ENCODE measurements at regions not wholly inside any gene's neighbourhood (a gene's known extent, or its start where the extent isn't known, plus 50 kb on each side); places are given as distances from the start of the nearest gene placed in this dataset.

GRCh38 chr7:96792115-96792514, 82.5 kb upstream of the SEM1 start:
- H3K27ac Mint-ChIP-seq: no peak overlapping the region
- Histone ChIP-seq H3K4ac (ENCODE audit: low read depth, low read length) (no peak overlapping the region), H2BK120ac (ENCODE audit: low read depth, low read length, poor library complexity, severe bottlenecking) (no peak overlapping the region), H3K4me2 (ENCODE audit: insufficient read depth, insufficient read length, low read length) (no peak overlapping the region), H2BK5ac (ENCODE audit: insufficient read length, low read length) (no peak overlapping the region), H3K23ac (ENCODE audit: insufficient read length, low read depth, low read length) (no peak overlapping the region), H3K9ac (ENCODE audit: extremely low read depth, insufficient read length, low read length) (no peak overlapping the region), H3K79me1 (ENCODE audit: insufficient read depth, low read depth, low read length, poor library complexity, severe bottlenecking) (no peaks in the 10 kb centered on the region), H3K56ac (ENCODE audit: insufficient read length, low read depth, low read length) (no peak overlapping the region), H3K4me1 (ENCODE audit: insufficient read depth, low read length) (no peaks in the 10 kb centered on the region), H3T11ph (ENCODE audit: low read length) (no peak overlapping the region), H2BK15ac (ENCODE audit: low read depth, low read length) (no peak overlapping the region), H3K14ac (ENCODE audit: insufficient read depth, low read length) (no peak overlapping the region), H3K27ac (ENCODE audit: insufficient read length, low read depth, low read length) (no peak overlapping the region), H3K9me3 (ENCODE audit: control insufficient read depth, low read depth, low read length) (no peaks in the 10 kb centered on the region), H4K91ac (ENCODE audit: insufficient read length, low read depth, low read length) (no peak overlapping the region), H2BK12ac (ENCODE audit: insufficient read length, low read depth, low read length) (no peak overlapping the region), H3K79me2 (ENCODE audit: insufficient read depth, low read length) (no peaks in the 10 kb centered on the region), H2BK20ac (ENCODE audit: low read depth, low read length, poor library complexity, severe bottlenecking) (no peak overlapping the region), H2AFZ (ENCODE audit: low read length) (no peak overlapping the region), H4K8ac (replicated peaks; ENCODE audit: insufficient read length, low read depth, low read length) (no peak overlapping the region), H3K23me2 (ENCODE audit: insufficient read length, low read depth, low read length, poor library complexity, severe bottlenecking) (no peaks in the 10 kb centered on the region), H4K20me1 (ENCODE audit: control insufficient read depth, insufficient read depth, insufficient read length) (no peaks in the 10 kb centered on the region), H3K27me3 (ENCODE audit: insufficient read depth, low read length) (no peaks in the 10 kb centered on the region), H4K5ac (ENCODE audit: insufficient read length, low read depth, low read length) (no peak overlapping the region), H2AK5ac (ENCODE audit: insufficient read length, low read length) (no peak overlapping the region), H3K18ac (ENCODE audit: insufficient read length, low read depth, low read length) (no peak overlapping the region)
- peaks cover 11 to 16% of the 10 kb centered on the region in 2 experiments for H3K4me1 Mint-ChIP-seq
- WGBS (ENCODE audit: extremely low coverage, insufficient read length, low lambda C conversion rate): no CpG with 5 or more reads among the region's 2 CpGs
- H3K9me3 Mint-ChIP-seq: no peaks in the 10 kb centered on the region; a peak in 1 of 5 replicates
- TF ChIP-seq CTCF (conservative IDR thresholded peaks at IDR 0.05): no peak
- no peaks in the 10 kb centered on the region for H3K36me3 Mint-ChIP-seq (ENCODE audit: insufficient read depth in 1 of 3, low read depth in 3 of 3)
- DNase-seq: no peak
- H3K27me3 Mint-ChIP-seq (ENCODE audit: low read depth): peaks cover 3% of the 10 kb centered on the region
- H3K4me3 Mint-ChIP-seq: no peak overlapping the region
